SK-N-DZ (cell line): ENCODE measurements at regions not wholly inside any gene's neighbourhood (a gene's known extent, or its start where the extent isn't known, plus 50 kb on each side); places are given as distances from the start of the nearest gene placed in this dataset.
"Not testable (repeated sequence)": the region's sequence is repeated elsewhere in the genome, so short reads cannot be mapped to it uniquely, and the experiment has no call there.

Experiments used
- DNase-seq: peaks from one replicate; pipeline ENCODE4 v3.0.0-alpha.2; 2015; ENCODE audit warnings: low spot score

- no peak for DNase-seq
Observed at GRCh38 chr4:84286048-84286447, 213.0 kb downstream of the NKX6-1 start.

GRCh38 chr4:84279678-84280077 lies 219.4 kb downstream of the NKX6-1 start:
- DNase-seq: no peak

GRCh38 chr4:84277923-84278322 lies 221.2 kb downstream of the NKX6-1 start:
- DNase-seq: no peak

- DNase-seq: no peak
Observed at GRCh38 chr4:84276752-84277151, 222.3 kb downstream of the NKX6-1 start.

GRCh38 chr4:84269536-84270044 lies 229.5 kb downstream of the NKX6-1 start:
- DNase-seq: no peak

GRCh38 chr4:84264652-84265051 lies 234.4 kb downstream of the NKX6-1 start:
- DNase-seq: no peak

- no peak for DNase-seq
Observed at GRCh38 chr4:84263415-84263814, 235.7 kb downstream of the NKX6-1 start.

- DNase-seq: no peak
Observed at GRCh38 chr4:84260495-84260894, 238.6 kb downstream of the NKX6-1 start.

GRCh38 chr4:84258905-84259830 lies 239.9 kb downstream of the NKX6-1 start:
- peak; percentile 2 for DNase-seq

GRCh38 chr4:84254537-84254936 lies 244.6 kb downstream of the NKX6-1 start:
- DNase-seq: no peak

GRCh38 chr4:84249521-84249920 lies 249.6 kb downstream of the NKX6-1 start:
- DNase-seq: no peak

GRCh38 chr4:84245042-84245441 lies 254.1 kb downstream of the NKX6-1 start:
- DNase-seq: not testable (repeated sequence)

GRCh38 chr4:84244346-84244801 lies 254.7 kb downstream of the NKX6-1 start:
- not testable (repeated sequence) for DNase-seq

GRCh38 chr4:84243685-84244084 lies 255.4 kb downstream of the NKX6-1 start:
- no peak for DNase-seq

- DNase-seq: no peak
Observed at GRCh38 chr4:84239278-84239845, 259.7 kb downstream of the NKX6-1 start.

GRCh38 chr4:84238247-84239090 lies 260.6 kb downstream of the NKX6-1 start:
- no peak for DNase-seq

- no peak for DNase-seq
Observed at GRCh38 chr4:84237008-84237407, 262.1 kb downstream of the NKX6-1 start.

GRCh38 chr4:84235126-84235944 lies 263.8 kb downstream of the NKX6-1 start:
- no peak for DNase-seq

- no peak for DNase-seq
Observed at GRCh38 chr4:84232309-84233095, 266.6 kb downstream of the NKX6-1 start.

GRCh38 chr4:84231539-84232055 lies 267.5 kb downstream of the NKX6-1 start:
- DNase-seq: no peak
